ENCODE measurements at regions not wholly inside any gene's neighbourhood (a gene's known extent, or its start where the extent isn't known, plus 50 kb on each side); places are given as distances from the start of the nearest gene placed in this dataset.

- DNase-seq (ENCODE audit: low spot score) = no peak
Measured at GRCh38 chr2:136214307-136215200, 96.6 kb upstream of the CXCR4 start.

- no peak for DNase-seq (ENCODE audit: low spot score)
Measured at GRCh38 chr2:136213836-136214235, 95.9 kb upstream of the CXCR4 start.

DNA sequence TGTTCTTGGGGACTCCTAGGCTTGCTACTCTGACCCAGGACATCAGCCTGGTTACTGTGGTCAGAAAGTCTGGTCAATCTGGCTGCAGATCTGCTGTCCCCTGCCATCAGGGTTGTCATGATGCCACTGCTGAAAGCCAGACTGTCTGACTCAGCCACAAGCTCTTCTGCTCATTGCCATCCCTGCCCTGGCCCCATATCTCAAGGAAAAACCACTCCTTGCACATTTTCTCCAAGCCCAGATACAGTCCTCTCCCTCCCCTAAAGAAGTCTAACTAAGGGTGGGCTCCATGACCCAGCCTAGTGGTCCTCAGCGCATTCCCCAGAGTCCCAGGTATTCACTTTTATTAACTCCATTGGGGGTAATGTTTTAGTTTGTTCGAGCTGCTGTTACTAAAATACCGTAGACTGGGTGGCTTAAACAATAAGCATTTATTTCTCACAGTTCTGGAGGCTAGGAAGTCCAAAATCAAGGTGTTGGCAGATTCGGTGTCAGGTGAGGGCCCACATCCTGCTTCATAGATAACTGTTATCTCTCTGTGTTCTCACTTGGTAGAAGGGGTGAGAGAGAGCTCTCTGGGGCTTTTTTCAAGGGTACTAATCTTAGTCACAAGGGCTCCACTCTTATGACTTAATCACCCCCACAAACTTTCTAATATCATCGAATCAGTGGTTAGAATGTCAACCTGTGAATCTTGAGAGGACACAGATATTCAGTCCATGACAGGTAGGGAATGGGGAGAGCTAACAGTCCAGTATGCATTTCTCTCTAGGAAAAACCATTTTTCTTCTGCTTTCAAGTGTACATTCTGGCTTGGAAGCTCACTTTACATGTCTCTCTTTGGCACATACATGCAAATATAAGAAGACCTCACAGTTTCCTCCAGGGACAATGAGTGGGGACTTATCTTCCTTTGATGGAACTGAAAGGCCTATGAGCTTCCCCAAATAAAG is 94.8 kb upstream of the CXCR4 start:
- DNase-seq (ENCODE audit: low spot score) = no peak

DNA sequence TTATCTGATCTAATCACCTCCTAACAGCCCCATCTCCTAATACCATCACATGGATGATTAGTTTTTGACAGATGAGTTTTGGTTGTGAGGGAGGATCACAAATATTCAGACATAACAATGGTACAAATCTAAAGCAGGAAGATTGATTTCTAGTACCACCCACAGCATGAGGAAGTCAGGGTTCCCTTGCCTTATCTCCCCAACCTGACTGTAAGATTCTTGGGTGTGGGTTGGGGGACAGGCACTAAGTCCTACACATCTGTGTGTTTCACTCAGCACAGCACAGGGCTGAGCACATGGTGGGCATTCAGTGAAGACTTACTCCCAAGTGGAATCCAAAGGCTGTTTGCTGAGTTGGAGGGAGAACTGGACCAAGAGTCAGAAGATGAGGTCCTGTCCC is 93.8 kb upstream of the CXCR4 start:
- DNase-seq (ENCODE audit: low spot score) = no peak

DNA sequence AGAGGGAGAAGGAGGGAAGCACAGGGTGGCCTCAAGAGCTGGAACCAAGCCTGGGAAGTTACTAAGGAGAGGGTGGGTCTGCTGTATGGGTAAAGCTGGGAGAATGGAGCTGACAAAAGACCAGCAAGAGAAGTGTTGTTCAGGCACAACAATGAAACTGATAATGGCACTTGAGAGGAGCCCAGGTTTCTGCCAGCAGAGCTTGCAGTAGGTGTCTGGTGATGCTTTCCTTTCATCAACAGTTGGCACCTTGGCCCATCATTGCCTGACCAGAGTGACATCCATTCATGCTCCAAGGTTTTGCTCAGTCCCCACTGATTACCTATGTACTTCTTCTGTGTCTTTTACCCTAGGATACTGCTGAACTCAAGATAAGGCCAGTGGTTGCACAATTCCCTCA is 92.9 kb upstream of the CXCR4 start:
- no peak for DNase-seq (ENCODE audit: low spot score)

DNA sequence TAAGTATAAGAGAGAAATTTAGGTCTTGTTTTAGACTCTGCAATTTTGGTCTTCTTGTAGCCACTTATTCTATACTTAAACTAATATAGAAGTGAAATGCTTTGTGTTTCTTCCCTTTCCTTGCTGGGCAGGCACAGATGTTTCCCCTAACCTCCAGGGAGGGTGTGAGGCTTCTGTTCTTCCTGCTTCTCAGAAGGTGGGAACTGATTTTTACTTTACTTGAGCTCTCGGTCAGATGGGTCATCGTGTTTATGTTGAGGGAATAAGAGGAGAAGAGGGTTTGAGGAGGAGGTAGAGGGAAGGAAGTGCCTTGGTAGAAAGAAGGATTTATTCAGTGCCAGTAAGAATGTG is 92.5 kb upstream of the CXCR4 start:
- no peak for DNase-seq (ENCODE audit: low spot score)

DNA sequence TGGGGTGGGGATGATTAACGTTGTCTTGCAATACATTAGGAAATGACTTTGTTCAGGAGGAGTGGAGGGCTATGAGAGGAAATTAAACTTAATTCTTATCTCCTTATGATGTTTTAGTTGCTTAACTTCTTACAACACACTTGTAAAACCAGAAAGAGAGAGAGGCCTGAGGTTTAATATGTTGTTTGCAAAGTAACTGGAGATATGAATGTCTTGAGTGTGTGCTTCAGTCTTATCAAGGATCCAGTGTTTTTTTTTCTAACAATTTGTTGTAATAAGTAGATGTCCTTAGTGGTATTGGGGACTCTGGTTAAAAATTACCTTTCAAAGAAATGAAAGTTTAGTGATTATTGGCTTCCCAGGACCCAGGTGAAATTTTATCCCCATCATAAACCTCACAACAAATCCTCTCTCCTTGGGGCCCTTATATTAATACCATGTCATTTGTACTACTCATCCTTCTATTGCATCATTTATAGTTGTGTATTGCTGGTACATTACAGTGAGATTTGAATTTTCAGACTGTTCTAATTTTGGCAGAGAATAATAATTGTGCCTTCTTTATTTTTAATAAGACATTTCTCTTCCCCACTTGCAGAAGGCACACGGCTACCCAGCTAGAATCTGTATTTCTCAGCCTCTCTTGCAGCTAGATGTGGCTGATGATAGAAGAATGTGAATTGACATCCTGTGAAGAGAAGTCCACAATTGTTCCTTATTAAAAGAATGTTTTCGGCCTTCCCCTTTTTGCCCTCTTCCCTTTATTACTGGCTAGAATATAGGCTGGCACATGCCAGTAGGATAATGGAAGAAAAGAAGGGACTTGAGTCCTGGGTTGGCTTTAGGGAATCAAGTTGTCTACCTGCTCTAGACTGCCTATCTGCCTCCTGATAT is 91.9 kb upstream of the CXCR4 start:
- DNase-seq (ENCODE audit: low spot score) = no peak

DNA sequence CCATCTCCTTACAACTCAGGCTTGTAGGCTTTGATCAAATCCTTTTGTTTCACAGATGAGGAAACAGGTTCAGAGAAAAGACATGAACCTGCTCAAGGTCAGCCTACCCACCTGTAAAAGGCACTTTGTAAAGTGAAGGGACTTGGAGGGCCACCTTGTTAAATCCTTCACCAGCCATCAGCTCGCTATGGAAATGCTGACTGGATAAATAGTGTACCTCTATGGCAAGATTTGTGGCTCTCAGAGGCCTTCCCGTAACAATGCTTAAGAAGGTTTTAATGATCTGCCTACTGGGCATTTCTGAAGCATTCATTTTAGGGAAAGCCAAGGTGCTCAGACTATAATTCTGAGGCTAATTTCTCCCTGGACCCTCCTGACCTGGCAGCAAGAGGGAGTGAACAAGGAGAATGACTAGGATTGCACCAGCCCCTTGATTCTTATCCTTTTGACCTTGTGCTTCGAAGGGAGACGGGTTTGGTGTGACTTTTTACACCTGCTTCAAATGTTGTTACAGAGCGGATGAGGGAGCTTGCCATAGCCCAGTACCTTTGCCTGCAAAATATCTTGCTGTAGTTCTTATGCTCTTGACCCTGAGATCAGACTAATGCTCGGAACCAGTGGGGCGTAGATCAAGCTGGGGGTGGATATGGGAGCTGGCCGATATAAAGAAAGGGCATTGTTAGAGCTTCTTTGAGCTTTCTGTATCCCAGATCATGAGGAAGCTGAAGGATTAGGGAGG is 90.9 kb upstream of the CXCR4 start:
- no peak for DNase-seq (ENCODE audit: low spot score)

DNA sequence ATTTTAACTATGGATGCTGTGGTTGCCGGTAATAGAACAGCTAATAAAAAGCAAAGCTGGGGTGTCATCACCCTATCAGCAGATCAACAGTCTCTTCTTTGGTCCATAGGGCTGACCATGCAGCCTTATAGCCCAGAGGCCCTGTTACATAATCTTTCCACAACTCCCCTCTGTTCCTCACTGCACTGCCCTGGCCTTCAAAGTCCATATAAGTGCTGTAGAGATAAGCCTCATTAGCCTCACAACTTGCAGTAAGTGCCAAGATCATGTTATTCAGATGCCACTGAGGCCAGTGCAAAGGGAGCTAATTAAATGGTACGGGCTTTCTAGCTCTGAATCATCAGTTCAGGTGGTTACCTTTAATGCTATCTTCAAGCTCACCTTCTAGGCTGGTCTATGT is 89.7 kb upstream of the CXCR4 start:
- no peak for DNase-seq (ENCODE audit: low spot score)

DNA sequence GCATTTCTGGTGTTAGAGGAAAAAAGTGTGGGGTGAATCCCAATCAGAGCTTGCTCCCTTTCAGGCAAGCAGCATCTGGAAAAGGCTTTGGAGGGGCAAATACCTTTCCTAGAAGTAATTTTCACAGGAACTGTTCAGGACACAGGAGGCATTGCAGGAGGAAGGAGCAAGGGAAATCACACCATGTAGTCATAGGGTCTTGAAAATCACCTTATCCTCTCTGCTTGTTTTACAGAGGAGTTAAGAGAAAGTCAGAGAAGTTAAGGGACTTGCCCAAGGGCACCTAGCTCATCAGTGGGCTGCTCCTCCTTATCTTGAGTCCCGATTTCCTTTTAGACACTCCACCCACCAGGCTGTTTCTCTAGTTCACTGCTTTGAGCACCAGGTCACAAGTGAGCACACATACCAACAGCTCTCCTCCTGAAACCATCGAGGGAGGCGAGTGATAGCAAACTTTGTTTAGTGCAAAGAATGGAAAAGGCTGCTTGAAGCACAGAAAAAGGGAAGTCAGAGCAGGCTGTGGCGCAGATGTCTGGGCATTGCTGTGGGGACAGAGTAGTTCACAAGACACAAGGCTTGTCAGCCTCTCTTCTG is 89.2 kb upstream of the CXCR4 start:
- DNase-seq (ENCODE audit: low spot score) = no peak

DNA sequence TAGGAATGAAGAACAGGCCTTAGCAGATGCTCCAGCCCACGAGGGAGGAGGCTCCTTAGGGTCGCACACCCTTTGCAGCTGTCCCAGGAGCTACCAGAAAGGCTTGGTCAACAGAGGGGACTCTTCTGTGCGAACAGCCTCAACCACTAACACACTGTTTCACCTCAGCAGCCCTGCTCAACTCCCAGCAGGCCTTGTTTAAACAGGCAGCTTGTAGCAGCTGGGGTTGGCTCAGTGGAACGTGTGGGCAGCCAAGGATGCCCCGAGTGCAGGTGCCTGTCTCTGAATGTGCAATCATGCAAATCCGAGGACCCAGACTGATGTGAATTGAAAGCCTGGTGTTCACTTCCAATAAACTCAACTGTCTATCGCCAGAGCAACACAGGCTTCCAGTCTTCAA is 88.7 kb upstream of the CXCR4 start:
- no peak for DNase-seq (ENCODE audit: low spot score)

DNA sequence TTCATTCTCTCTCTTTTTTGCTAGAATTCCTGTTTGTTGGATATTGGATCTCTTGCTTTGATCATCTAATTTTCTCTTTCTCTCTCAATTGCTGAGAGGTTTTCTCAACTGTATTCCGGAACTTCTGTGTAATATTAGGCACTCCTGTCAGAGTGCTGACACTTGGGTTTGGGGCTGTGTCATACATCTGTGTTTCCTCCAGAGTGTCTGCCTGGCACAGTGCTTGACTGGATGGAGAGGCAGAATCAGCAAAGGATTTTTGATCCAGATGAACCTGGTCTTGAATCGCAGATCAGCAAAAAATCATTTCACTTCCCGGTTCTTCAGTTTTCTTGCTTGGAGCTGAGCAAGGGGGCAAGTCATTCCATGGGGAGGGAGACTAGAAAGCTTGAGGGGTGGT is 87.7 kb upstream of the CXCR4 start:
- DNase-seq (ENCODE audit: low spot score) = no peak

DNA sequence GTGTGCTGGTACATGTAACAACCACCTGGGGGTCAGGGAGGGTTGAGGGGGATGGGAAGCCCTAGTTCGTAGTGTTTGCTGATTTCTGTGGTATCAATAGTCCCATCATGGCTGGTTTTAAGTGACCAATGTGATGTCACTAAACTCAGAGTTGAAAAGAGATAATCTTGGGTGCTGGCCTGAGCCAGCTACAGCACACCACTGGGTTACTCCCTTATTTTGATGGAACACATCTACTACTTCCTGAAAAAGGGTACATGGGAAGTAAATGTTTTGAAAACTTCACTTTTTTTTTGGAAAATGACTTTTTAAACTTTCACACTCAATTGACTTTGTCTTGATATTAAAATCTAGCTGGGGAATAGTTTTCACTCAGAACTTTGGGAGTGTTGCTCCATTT is 87.0 kb upstream of the CXCR4 start:
- no peak for DNase-seq (ENCODE audit: low spot score)

- no peak for DNase-seq (ENCODE audit: low spot score)
Measured at GRCh38 chr2:136195226-136195625, 77.3 kb upstream of the CXCR4 start.

GRCh38 chr2:136191041-136191440 is 73.1 kb upstream of the CXCR4 start:
- DNase-seq (ENCODE audit: low spot score) = no peak

DNA sequence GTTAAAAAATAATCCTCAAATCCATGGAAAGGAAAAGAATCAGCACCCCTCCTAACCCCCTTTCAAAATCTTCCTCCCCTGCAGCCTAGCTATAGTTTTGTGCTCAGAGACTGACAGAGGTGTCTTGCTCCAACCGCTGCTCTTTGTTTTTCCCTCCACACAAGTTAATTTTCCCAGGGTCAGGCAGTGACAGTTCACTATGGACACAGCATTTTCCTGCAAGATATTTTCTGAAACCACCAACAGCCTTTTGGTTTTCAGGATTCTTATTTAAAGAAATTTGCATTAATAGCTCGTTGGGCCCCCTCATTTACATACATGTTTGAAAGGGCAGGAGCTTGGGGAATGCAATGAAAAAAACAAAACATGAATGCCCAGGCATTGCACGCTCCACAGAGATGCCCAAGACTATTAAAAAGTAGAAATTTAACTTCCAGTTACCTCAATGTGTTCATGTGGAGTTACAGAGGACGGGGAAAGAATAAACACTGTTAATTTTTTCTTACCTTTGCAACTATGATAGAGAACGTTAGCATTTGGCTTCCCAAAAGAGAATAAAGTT is 71.4 kb upstream of the CXCR4 start:
- DNase-seq (ENCODE audit: low spot score) = no peak

DNA sequence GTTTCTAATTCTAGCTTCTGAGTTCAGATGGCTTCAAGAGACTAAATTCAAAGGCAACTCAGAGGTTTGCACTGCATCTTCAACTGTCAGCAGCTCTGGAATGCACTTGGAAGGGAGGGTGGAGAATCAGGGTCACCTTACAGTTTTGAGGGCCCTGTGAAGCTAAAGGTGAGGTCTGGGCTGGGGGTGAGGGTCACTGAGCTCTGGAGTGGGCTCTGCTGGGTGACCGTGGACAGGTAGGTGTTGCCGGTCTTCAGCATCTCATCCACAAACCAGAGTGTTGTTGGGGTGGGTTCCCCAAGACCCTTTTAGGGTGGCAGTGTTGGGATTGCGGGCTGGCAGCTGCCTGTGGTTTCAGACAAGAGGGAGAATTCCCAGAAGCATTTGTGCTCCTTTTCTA is 70.1 kb upstream of the CXCR4 start:
- no peak for DNase-seq (ENCODE audit: low spot score)

GRCh38 chr2:136185981-136186776 is 68.2 kb upstream of the CXCR4 start:
- DNase-seq (ENCODE audit: low spot score) = peak; percentile 9

GRCh38 chr2:136183097-136183496 is 65.1 kb upstream of the CXCR4 start:
- no peak for DNase-seq (ENCODE audit: low spot score)

DNA sequence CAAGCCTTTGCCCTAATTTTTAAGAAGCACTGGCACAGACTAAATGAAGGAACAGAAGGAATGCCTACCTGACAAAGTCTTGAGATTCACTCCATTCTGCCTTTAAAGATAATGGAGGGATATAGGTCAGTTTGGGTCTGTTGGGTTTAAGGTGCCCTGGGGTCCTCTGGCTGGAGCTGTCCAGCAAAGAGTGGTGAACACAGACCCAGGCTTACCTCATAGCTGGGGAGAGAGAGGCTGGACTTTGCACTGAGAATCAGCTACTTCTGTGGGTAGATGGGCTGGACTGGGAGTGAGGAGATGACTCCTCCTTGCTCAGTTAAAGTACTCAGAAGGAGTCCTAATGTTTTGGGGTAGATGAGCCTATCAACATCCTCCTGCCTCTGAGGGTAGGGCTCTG is 64.4 kb upstream of the CXCR4 start:
- DNase-seq (ENCODE audit: low spot score) = no peak

All from COLO829 (cell line).